Esophagus mucosa (tissue), 1 donor: ENCODE measurements at regions not wholly inside any gene's neighbourhood (a gene's known extent, or its start where the extent isn't known, plus 50 kb on each side); places are given as distances from the start of the nearest gene placed in this dataset.

Source experiments
- ATAC-seq: fragments of 200-7000 bp; cut with Tn5 transposase; one replicate; pipeline ENCODE4 v1.9.1; 2020
- donor health status: DM: yes; HTN: yes; CAD: no.

GRCh38 chr3:132898141-132898540, 140.1 kb upstream of the TMEM108 start:
- no peak for ATAC-seq

- ATAC-seq, result no peak
Observed at GRCh38 chr3:132892956-132893355, 145.2 kb upstream of the TMEM108 start.

- ATAC-seq, result peak; percentile 15
Observed at GRCh38 chr3:132881756-132882409, 156.3 kb upstream of the TMEM108 start.

GRCh38 chr3:132880986-132881385, 157.2 kb upstream of the TMEM108 start:
- ATAC-seq, result no peak

- ATAC-seq, result no peak
Observed at GRCh38 chr3:132879656-132880055, 157.4 kb upstream of the NPHP3 start.

- no peak for ATAC-seq
Observed at GRCh38 chr3:132874701-132875100, 152.5 kb upstream of the NPHP3 start.

GRCh38 chr3:132872711-132873110, 150.5 kb upstream of the NPHP3 start:
- no peak for ATAC-seq

- ATAC-seq, result no peak
Observed at GRCh38 chr3:132871956-132872355, 149.7 kb upstream of the NPHP3 start.

- no peak for ATAC-seq
Observed at GRCh38 chr3:132870541-132870940, 148.3 kb upstream of the NPHP3 start.

- no peak for ATAC-seq
Observed at GRCh38 chr3:132867956-132868355, 145.7 kb upstream of the NPHP3 start.

GRCh38 chr3:132867526-132867925, 145.3 kb upstream of the NPHP3 start:
- ATAC-seq, result no peak

GRCh38 chr3:132857317-132857716, 135.1 kb upstream of the NPHP3 start:
- ATAC-seq, result no peak

- ATAC-seq, result no peak
Observed at GRCh38 chr3:132854856-132855535, 132.8 kb upstream of the NPHP3 start.

- ATAC-seq, result no peak
Observed at GRCh38 chr3:132847849-132848625, 125.8 kb upstream of the NPHP3 start.

- no peak for ATAC-seq
Observed at GRCh38 chr3:132843851-132844553, 121.8 kb upstream of the NPHP3 start.

- ATAC-seq, result no peak
Observed at GRCh38 chr3:132843349-132843748, 121.1 kb upstream of the NPHP3 start.

- no peak for ATAC-seq
Observed at GRCh38 chr3:132841621-132842020, 119.4 kb upstream of the NPHP3 start.

- ATAC-seq, result no peak
Observed at GRCh38 chr3:132840201-132840700, 118.0 kb upstream of the NPHP3 start.

- ATAC-seq, result no peak
Observed at GRCh38 chr3:132838477-132838876, 116.3 kb upstream of the NPHP3 start.

GRCh38 chr3:132837615-132838014, 115.4 kb upstream of the NPHP3 start:
- ATAC-seq, result no peak

- ATAC-seq, result no peak
Observed at GRCh38 chr3:132834356-132834755, 112.1 kb upstream of the NPHP3 start.

GRCh38 chr3:132829101-132829500, 106.9 kb upstream of the NPHP3 start:
- no peak for ATAC-seq

- no peak for ATAC-seq
Observed at GRCh38 chr3:132822837-132823236, 100.6 kb upstream of the NPHP3 start.
